Fibroblast of villous mesenchyme (primary cell): ENCODE measurements at regions not wholly inside any gene's neighbourhood (a gene's known extent, or its start where the extent isn't known, plus 50 kb on each side); places are given as distances from the start of the nearest gene placed in this dataset.
A peak's percentile ranks its signal among the peaks of the same experiment; 100 is the strongest.

Experiments used
- DNase-seq: peaks from one replicate; pipeline ENCODE4 v3.0.0-alpha.2; 2010; ENCODE audit warnings: low read depth
- H3K4me3 ChIP-seq: 2 replicates; pipeline ENCODE4 v1.5.1; 2011; ENCODE audit warnings: low read depth, mild to moderate bottlenecking, low read length
- CTCF ChIP-seq: IDR thresholded peaks from 2 replicates; pipeline ENCODE4 v1.5.1; 2012; ENCODE audit warnings: low read depth, mild to moderate bottlenecking, low read length; ENCODE audit not compliant: insufficient read depth

DNA sequence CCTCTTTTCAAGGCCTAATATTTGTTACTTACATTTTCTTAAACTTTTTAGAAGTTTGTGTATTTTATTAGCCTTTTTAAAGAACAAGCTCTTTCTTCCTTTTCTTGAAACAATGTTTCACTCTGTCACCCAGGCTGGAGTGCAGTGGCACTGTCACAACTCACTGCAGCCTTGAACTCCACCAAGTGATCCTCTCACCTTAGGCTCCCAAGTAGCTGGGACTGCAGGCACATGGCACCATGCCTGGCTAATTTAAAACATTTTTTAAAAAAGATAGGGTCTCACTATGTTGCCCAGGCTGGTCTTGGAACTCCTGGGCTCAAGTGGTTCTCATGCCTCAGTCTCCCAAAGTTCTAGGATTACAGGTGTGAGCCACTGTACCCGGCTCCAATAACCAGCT, 192.2 kb upstream of the SPRY2 start:
- DNase-seq: no peak
- H3K4me3 ChIP-seq: no peak overlapping the region
- no peak for TF ChIP-seq CTCF

- TF ChIP-seq CTCF: no peak
Observed at GRCh38 chr13:80530902-80531301, 190.0 kb upstream of the SPRY2 start.

DNA sequence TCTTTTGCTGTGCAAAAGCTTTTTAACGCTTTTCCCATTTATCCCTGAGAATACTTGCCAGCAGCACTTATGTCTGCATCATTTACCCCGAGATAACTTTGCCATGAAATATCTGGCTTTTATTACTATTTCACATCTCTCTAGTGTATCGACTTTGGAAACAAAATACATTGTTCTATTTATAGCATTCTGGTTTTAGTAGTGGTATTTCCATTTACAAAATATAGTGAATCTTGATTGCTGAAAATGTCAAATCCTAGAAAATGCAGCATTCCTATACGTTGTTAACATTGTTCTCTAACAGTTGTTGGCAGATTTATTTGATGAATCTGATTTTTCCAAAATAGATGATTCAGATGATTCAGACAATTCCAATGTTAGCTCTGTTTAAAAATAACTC, 189.3 kb upstream of the SPRY2 start:
- H3K4me3 ChIP-seq: no peak overlapping the region
- DNase-seq: no peak
- TF ChIP-seq CTCF: no peak

More at GRCh38 chr13:80530902-80531301, 190.0 kb upstream of the SPRY2 start:
- no peak for DNase-seq
- no peak overlapping the region for H3K4me3 ChIP-seq

DNA sequence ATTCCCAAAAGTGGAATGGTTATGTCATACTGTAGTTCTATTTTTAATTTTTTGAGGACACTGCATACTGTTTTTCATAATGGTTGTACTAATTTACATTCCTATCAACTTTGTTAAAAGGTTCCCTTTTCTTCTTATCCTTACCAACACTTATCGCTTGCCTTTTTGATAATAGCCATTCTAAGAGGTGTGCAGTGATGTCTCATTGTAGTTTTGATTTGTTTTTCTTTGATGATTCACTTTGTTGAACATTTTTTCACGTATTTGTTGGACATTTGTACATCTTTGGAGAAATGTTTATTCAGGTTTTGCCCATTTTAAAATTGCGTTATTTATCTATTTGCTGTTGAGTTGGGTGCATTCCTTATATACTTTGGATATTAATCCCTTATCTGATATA, 188.8 kb upstream of the SPRY2 start:
- DNase-seq: peak; percentile 17
- no peak for TF ChIP-seq CTCF
- H3K4me3 ChIP-seq: no peak overlapping the region

- DNase-seq: no peak
- no peak overlapping the region for H3K4me3 ChIP-seq
- TF ChIP-seq CTCF: no peak
Observed at GRCh38 chr13:80528733-80529132, 187.8 kb upstream of the SPRY2 start.

- H3K4me3 ChIP-seq: no peak overlapping the region
- TF ChIP-seq CTCF: no peak
- no peak for DNase-seq
Observed at GRCh38 chr13:80527400-80527799, 186.5 kb upstream of the SPRY2 start.

DNA sequence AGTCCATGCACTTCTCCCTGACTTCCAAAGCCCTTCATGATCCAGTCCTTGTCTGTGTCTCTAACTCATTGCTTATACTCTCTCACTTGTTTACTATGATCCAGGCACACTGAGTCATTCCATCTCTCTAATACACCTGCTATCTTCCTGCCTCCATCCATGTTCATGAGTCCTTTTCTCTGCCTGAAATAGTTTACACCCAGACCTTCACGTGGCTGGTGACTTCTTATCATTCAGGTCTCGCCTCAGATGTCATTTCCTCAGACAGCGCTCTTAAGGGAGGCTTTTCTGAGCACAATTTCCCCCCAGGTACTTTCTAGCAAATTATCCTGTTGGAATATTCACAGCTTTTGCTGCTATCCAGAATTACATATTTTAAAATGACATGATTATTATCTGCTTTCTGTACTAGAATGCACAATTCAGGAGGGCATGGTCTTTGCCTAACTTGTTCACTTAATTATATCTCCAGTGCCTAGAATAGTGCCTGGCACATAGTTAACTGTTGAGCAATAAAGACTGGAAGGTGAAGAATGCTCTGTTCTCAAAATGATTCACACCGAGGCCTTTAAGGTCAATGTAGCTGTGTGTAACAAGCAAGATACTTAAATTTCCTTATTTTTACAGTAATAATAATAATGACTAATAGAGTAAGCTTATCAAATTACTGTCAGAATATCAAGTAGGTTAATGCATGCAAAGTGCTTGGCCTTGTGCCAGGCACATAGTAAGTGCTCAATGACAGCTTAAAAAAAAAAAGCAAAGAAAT, 183.7 kb upstream of the SPRY2 start:
- DNase-seq: no peak
- TF ChIP-seq CTCF: no peak
- H3K4me3 ChIP-seq: no peak overlapping the region
